NB4 (cell line): ENCODE measurements at regions not wholly inside any gene's neighbourhood (a gene's known extent, or its start where the extent isn't known, plus 50 kb on each side); places are given as distances from the start of the nearest gene placed in this dataset.

Source experiments
- CTCF ChIP-seq: IDR thresholded peaks from one replicate; pipeline ENCODE4 v1.5.1; 2012; ENCODE audit warnings: low read depth, low read length
- POLR2A ChIP-seq: IDR thresholded peaks from 2 replicates; pipeline ENCODE4 v1.6.1; 2011; ENCODE audit warnings: mild to moderate bottlenecking; ENCODE audit not compliant: insufficient read length; ENCODE audit errors: extremely low read depth

- no peak for TF ChIP-seq CTCF
- no peak for TF ChIP-seq POLR2A
Observed at GRCh38 chr1:87524021-87524754, 195.5 kb downstream of the LMO4 start.
